ENCODE measurements at regions not wholly inside any gene's neighbourhood (a gene's known extent, or its start where the extent isn't known, plus 50 kb on each side); places are given as distances from the start of the nearest gene placed in this dataset.

GRCh38 chr13:58087566-58087965, 456.0 kb downstream of the PCDH17 start:
- no peak for DNase-seq
- H3K4me3 Mint-ChIP-seq = no peak overlapping the region
- H3K36me3 Mint-ChIP-seq (ENCODE audit: low read depth) = no peaks in the 10 kb centered on the region
- no peaks in the 10 kb centered on the region for H3K27me3 Mint-ChIP-seq
- no peaks in the 10 kb centered on the region for H3K9me3 ChIP-seq (ENCODE audit: control insufficient read depth, low read length, poor library complexity, severe bottlenecking)
- no peaks in the 10 kb centered on the region for H3K4me1 Mint-ChIP-seq
- no peak overlapping the region for H3K27ac Mint-ChIP-seq
- ATAC-seq = no peak

- Mint-ChIP-seq H3K4me1 (no peaks in the 10 kb centered on the region), H3K27me3 (no peaks in the 10 kb centered on the region), H3K4me3 (no peak overlapping the region), H3K27ac (no peak overlapping the region), H3K36me3 (ENCODE audit: low read depth) (no peaks in the 10 kb centered on the region)
- DNase-seq (no peak), ATAC-seq (no peak)
- peaks cover 2% of the 10 kb centered on the region for H3K9me3 ChIP-seq (ENCODE audit: control insufficient read depth, low read length, poor library complexity, severe bottlenecking)
These were observed 461.9 kb downstream of the PCDH17 start for GRCh38 chr13:58093394-58093793.

- peaks cover 2% of the 10 kb centered on the region for H3K9me3 ChIP-seq (ENCODE audit: control insufficient read depth, low read length, poor library complexity, severe bottlenecking)
- H3K4me3 Mint-ChIP-seq = no peak overlapping the region
- H3K27ac Mint-ChIP-seq = no peak overlapping the region
- H3K36me3 Mint-ChIP-seq (ENCODE audit: low read depth) = no peaks in the 10 kb centered on the region
- DNase-seq = no peak
- H3K27me3 Mint-ChIP-seq = no peaks in the 10 kb centered on the region
- H3K4me1 Mint-ChIP-seq = no peaks in the 10 kb centered on the region
- ATAC-seq = no peak
These were observed 466.3 kb downstream of the PCDH17 start for GRCh38 chr13:58097831-58098230.

- no peaks in the 10 kb centered on the region for H3K36me3 Mint-ChIP-seq (ENCODE audit: low read depth)
These were observed 487.8 kb downstream of the PCDH17 start for GRCh38 chr13:58119351-58119750.

GRCh38 chr13:58119804-58120203, 488.3 kb downstream of the PCDH17 start:
- Mint-ChIP-seq H3K4me1 (no peaks in the 10 kb centered on the region), H3K27ac (no peak overlapping the region), H3K4me3 (no peak overlapping the region), H3K27me3 (no peaks in the 10 kb centered on the region), H3K36me3 (ENCODE audit: low read depth) (no peaks in the 10 kb centered on the region)
- DNase-seq (no peak), ATAC-seq (no peak)
- no peaks in the 10 kb centered on the region for H3K9me3 ChIP-seq (ENCODE audit: control insufficient read depth, low read length, poor library complexity, severe bottlenecking)

More at GRCh38 chr13:58119351-58119750, 487.8 kb downstream of the PCDH17 start:
- Mint-ChIP-seq H3K27ac (no peak overlapping the region), H3K27me3 (no peaks in the 10 kb centered on the region), H3K4me1 (no peaks in the 10 kb centered on the region), H3K4me3 (no peak overlapping the region)
- no peak for DNase-seq
- no peaks in the 10 kb centered on the region for H3K9me3 ChIP-seq (ENCODE audit: control insufficient read depth, low read length, poor library complexity, severe bottlenecking)
- ATAC-seq = no peak

- no peak for DNase-seq
- no peak overlapping the region for H3K27ac Mint-ChIP-seq
- no peak overlapping the region for H3K4me3 Mint-ChIP-seq
- no peaks in the 10 kb centered on the region for H3K27me3 Mint-ChIP-seq
- H3K4me1 Mint-ChIP-seq = no peaks in the 10 kb centered on the region
- no peaks in the 10 kb centered on the region for H3K9me3 ChIP-seq (ENCODE audit: control insufficient read depth, low read length, poor library complexity, severe bottlenecking)
- ATAC-seq = no peak
- H3K36me3 Mint-ChIP-seq (ENCODE audit: low read depth) = no peaks in the 10 kb centered on the region
These were observed 495.0 kb downstream of the PCDH17 start for GRCh38 chr13:58126496-58126895.

- H3K4me1 Mint-ChIP-seq = no peaks in the 10 kb centered on the region
- DNase-seq (no peak), ATAC-seq (no peak)
- H3K27me3 Mint-ChIP-seq = no peaks in the 10 kb centered on the region
- H3K4me3 Mint-ChIP-seq = no peak overlapping the region
- no peaks in the 10 kb centered on the region for H3K9me3 ChIP-seq (ENCODE audit: control insufficient read depth, low read length, poor library complexity, severe bottlenecking)
- H3K36me3 Mint-ChIP-seq (ENCODE audit: low read depth) = no peaks in the 10 kb centered on the region
- H3K27ac Mint-ChIP-seq = no peak overlapping the region
These were observed 502.5 kb downstream of the PCDH17 start for GRCh38 chr13:58134012-58134411.

- H3K4me3 Mint-ChIP-seq = no peak overlapping the region
- no peak for DNase-seq
- no peaks in the 10 kb centered on the region for H3K27me3 Mint-ChIP-seq
- H3K4me1 Mint-ChIP-seq = no peaks in the 10 kb centered on the region
- H3K36me3 Mint-ChIP-seq (ENCODE audit: low read depth) = no peaks in the 10 kb centered on the region
- H3K27ac Mint-ChIP-seq = no peak overlapping the region
- H3K9me3 ChIP-seq (ENCODE audit: control insufficient read depth, low read length, poor library complexity, severe bottlenecking) = no peaks in the 10 kb centered on the region
- no peak for ATAC-seq
These were observed 503.0 kb downstream of the PCDH17 start for GRCh38 chr13:58134525-58134924.

GRCh38 chr13:58142952-58143351, 511.4 kb downstream of the PCDH17 start:
- Mint-ChIP-seq H3K36me3 (ENCODE audit: low read depth) (no peaks in the 10 kb centered on the region), H3K4me1 (no peaks in the 10 kb centered on the region), H3K4me3 (no peak overlapping the region), H3K27ac (no peak overlapping the region), H3K27me3 (no peaks in the 10 kb centered on the region)
- no peaks in the 10 kb centered on the region for H3K9me3 ChIP-seq (ENCODE audit: control insufficient read depth, low read length, poor library complexity, severe bottlenecking)
- ATAC-seq (no peak), DNase-seq (no peak)

GRCh38 chr13:58144616-58145015, 513.1 kb downstream of the PCDH17 start:
- ATAC-seq (no peak), DNase-seq (no peak)
- no peaks in the 10 kb centered on the region for H3K9me3 ChIP-seq (ENCODE audit: control insufficient read depth, low read length, poor library complexity, severe bottlenecking)
- no peak overlapping the region for H3K4me3 Mint-ChIP-seq
- H3K27ac Mint-ChIP-seq = no peak overlapping the region
- no peaks in the 10 kb centered on the region for H3K27me3 Mint-ChIP-seq
- no peaks in the 10 kb centered on the region for H3K36me3 Mint-ChIP-seq (ENCODE audit: low read depth)
- H3K4me1 Mint-ChIP-seq = no peaks in the 10 kb centered on the region

- ATAC-seq (no peak), DNase-seq (no peak)
- Mint-ChIP-seq H3K27me3 (no peaks in the 10 kb centered on the region), H3K4me1 (no peaks in the 10 kb centered on the region), H3K27ac (no peak overlapping the region), H3K4me3 (no peak overlapping the region), H3K36me3 (ENCODE audit: low read depth) (no peaks in the 10 kb centered on the region)
- no peaks in the 10 kb centered on the region for H3K9me3 ChIP-seq (ENCODE audit: control insufficient read depth, low read length, poor library complexity, severe bottlenecking)
These were observed 519.9 kb downstream of the PCDH17 start for GRCh38 chr13:58151452-58151851.

- H3K4me1 Mint-ChIP-seq = no peaks in the 10 kb centered on the region
- H3K36me3 Mint-ChIP-seq (ENCODE audit: low read depth) = no peaks in the 10 kb centered on the region
- no peaks in the 10 kb centered on the region for H3K27me3 Mint-ChIP-seq
- H3K27ac Mint-ChIP-seq = no peak overlapping the region
- H3K4me3 Mint-ChIP-seq = no peak overlapping the region
- no peaks in the 10 kb centered on the region for H3K9me3 ChIP-seq (ENCODE audit: control insufficient read depth, low read length, poor library complexity, severe bottlenecking)
- ATAC-seq (no peak), DNase-seq (no peak)
These were observed 529.4 kb downstream of the PCDH17 start for GRCh38 chr13:58160980-58161379.

- ATAC-seq = no peak
- DNase-seq = no peak
- Mint-ChIP-seq H3K4me1 (no peaks in the 10 kb centered on the region), H3K27me3 (no peaks in the 10 kb centered on the region), H3K4me3 (no peak overlapping the region), H3K36me3 (ENCODE audit: low read depth) (no peaks in the 10 kb centered on the region), H3K27ac (no peak overlapping the region)
- H3K9me3 ChIP-seq (ENCODE audit: control insufficient read depth, low read length, poor library complexity, severe bottlenecking) = no peaks in the 10 kb centered on the region
These were observed 534.1 kb downstream of the PCDH17 start for GRCh38 chr13:58165617-58166016.

- no peak for DNase-seq
- no peaks in the 10 kb centered on the region for H3K27me3 Mint-ChIP-seq
- H3K4me3 Mint-ChIP-seq = no peak overlapping the region
- no peak overlapping the region for H3K27ac Mint-ChIP-seq
- no peaks in the 10 kb centered on the region for H3K36me3 Mint-ChIP-seq (ENCODE audit: low read depth)
- no peaks in the 10 kb centered on the region for H3K4me1 Mint-ChIP-seq
- ATAC-seq = no peak
- no peaks in the 10 kb centered on the region for H3K9me3 ChIP-seq (ENCODE audit: control insufficient read depth, low read length, poor library complexity, severe bottlenecking)
These were observed 549.6 kb downstream of the PCDH17 start for GRCh38 chr13:58181111-58181510.

GRCh38 chr13:58187881-58188280, 556.3 kb downstream of the PCDH17 start:
- H3K27ac Mint-ChIP-seq = no peak overlapping the region
- DNase-seq = no peak
- no peak for ATAC-seq
- H3K9me3 ChIP-seq (ENCODE audit: control insufficient read depth, low read length, poor library complexity, severe bottlenecking) = no peaks in the 10 kb centered on the region
- H3K4me3 Mint-ChIP-seq = no peak overlapping the region
- no peaks in the 10 kb centered on the region for H3K36me3 Mint-ChIP-seq (ENCODE audit: low read depth)
- H3K4me1 Mint-ChIP-seq = no peaks in the 10 kb centered on the region
- no peaks in the 10 kb centered on the region for H3K27me3 Mint-ChIP-seq

All from T-helper 17 cell (primary cell).